ENCODE measurements at regions not wholly inside any gene's neighbourhood (a gene's known extent, or its start where the extent isn't known, plus 50 kb on each side); places are given as distances from the start of the nearest gene placed in this dataset.

GRCh38 chr15:62787401-62787800, 255.1 kb upstream of the TPM1 start:
- H2AFZ ChIP-seq (ENCODE audit: low read length), result no peak overlapping the region
- H3F3A ChIP-seq (ENCODE audit: insufficient read depth, low read length), result no peaks in the 10 kb centered on the region
- no peak overlapping the region for H3K4me2 ChIP-seq (ENCODE audit: low read depth, low read length)
- no peak overlapping the region for H3K27ac ChIP-seq (ENCODE audit: low read length)
- H3K9me2 ChIP-seq (replicated peaks; ENCODE audit: insufficient read depth, low read length), result no peaks in the 10 kb centered on the region
- H3K27me3 ChIP-seq (replicated peaks; ENCODE audit: insufficient read depth, low read length), result no peaks in the 10 kb centered on the region
- H3K4me3 ChIP-seq (ENCODE audit: low read length), result no peak overlapping the region
- TF ChIP-seq EZH2phosphoT487 (IDR thresholded peaks at IDR 0.05; ENCODE audit: low read length) (no peak), CTCF (IDR thresholded peaks at IDR 0.05; ENCODE audit: low read length) (no peak), EZH2 (optimal IDR thresholded peaks at IDR 0.05; ENCODE audit: low read depth, low read length) (no peak)
- no peak for DNase-seq
- no peaks in the 10 kb centered on the region for H3K9me3 ChIP-seq (replicated peaks; ENCODE audit: insufficient read depth, low read length)
- no peaks in the 10 kb centered on the region for H3K4me1 ChIP-seq (ENCODE audit: low read length)
- H4K20me1 ChIP-seq (ENCODE audit: insufficient read depth, low read length), result no peaks in the 10 kb centered on the region
- H3K79me2 ChIP-seq (ENCODE audit: low read length), result no peaks in the 10 kb centered on the region
- H3K9ac ChIP-seq (ENCODE audit: low read length), result no peak overlapping the region
- no peaks in the 10 kb centered on the region for H3K36me3 ChIP-seq (replicated peaks; ENCODE audit: insufficient read depth, low read length)

- no peak overlapping the region for H3K4me3 ChIP-seq (ENCODE audit: low read length)
- DNase-seq, result no peak
- H3K27me3 ChIP-seq (replicated peaks; ENCODE audit: insufficient read depth, low read length), result no peaks in the 10 kb centered on the region
- no peak overlapping the region for H3K27ac ChIP-seq (ENCODE audit: low read length)
- TF ChIP-seq EZH2phosphoT487 (IDR thresholded peaks at IDR 0.05; ENCODE audit: low read length) (no peak), EZH2 (optimal IDR thresholded peaks at IDR 0.05; ENCODE audit: low read depth, low read length) (no peak), CTCF (IDR thresholded peaks at IDR 0.05; ENCODE audit: low read length) (no peak)
- no peak overlapping the region for H2AFZ ChIP-seq (ENCODE audit: low read length)
- no peaks in the 10 kb centered on the region for H3F3A ChIP-seq (ENCODE audit: insufficient read depth, low read length)
- H3K79me2 ChIP-seq (ENCODE audit: low read length), result no peaks in the 10 kb centered on the region
- H4K20me1 ChIP-seq (ENCODE audit: insufficient read depth, low read length), result no peaks in the 10 kb centered on the region
- H3K9me2 ChIP-seq (replicated peaks; ENCODE audit: insufficient read depth, low read length), result no peaks in the 10 kb centered on the region
- no peak overlapping the region for H3K9ac ChIP-seq (ENCODE audit: low read length)
- no peaks in the 10 kb centered on the region for H3K9me3 ChIP-seq (replicated peaks; ENCODE audit: insufficient read depth, low read length)
- no peaks in the 10 kb centered on the region for H3K4me1 ChIP-seq (ENCODE audit: low read length)
- H3K36me3 ChIP-seq (replicated peaks; ENCODE audit: insufficient read depth, low read length), result no peaks in the 10 kb centered on the region
- H3K4me2 ChIP-seq (ENCODE audit: low read depth, low read length), result no peak overlapping the region
These were observed 254.3 kb upstream of the TPM1 start for GRCh38 chr15:62788224-62788623.

GRCh38 chr15:62790546-62790945, 252.0 kb upstream of the TPM1 start:
- no peak overlapping the region for H3K4me2 ChIP-seq (ENCODE audit: low read depth, low read length)

More at GRCh38 chr15:62790546-62790945, 252.0 kb upstream of the TPM1 start:
- H2AFZ ChIP-seq (ENCODE audit: low read length), result no peak overlapping the region
- no peak overlapping the region for H3K27ac ChIP-seq (ENCODE audit: low read length)
- no peaks in the 10 kb centered on the region for H3F3A ChIP-seq (ENCODE audit: insufficient read depth, low read length)
- no peak overlapping the region for H3K9ac ChIP-seq (ENCODE audit: low read length)
- H3K4me3 ChIP-seq (ENCODE audit: low read length), result no peak overlapping the region
- H3K9me2 ChIP-seq (replicated peaks; ENCODE audit: insufficient read depth, low read length), result no peaks in the 10 kb centered on the region
- DNase-seq, result no peak
- TF ChIP-seq CTCF (IDR thresholded peaks at IDR 0.05; ENCODE audit: low read length) (no peak), EZH2 (optimal IDR thresholded peaks at IDR 0.05; ENCODE audit: low read depth, low read length) (no peak), EZH2phosphoT487 (IDR thresholded peaks at IDR 0.05; ENCODE audit: low read length) (no peak)
- no peaks in the 10 kb centered on the region for H3K27me3 ChIP-seq (replicated peaks; ENCODE audit: insufficient read depth, low read length)
- H3K4me1 ChIP-seq (ENCODE audit: low read length), result no peaks in the 10 kb centered on the region
- no peaks in the 10 kb centered on the region for H3K79me2 ChIP-seq (ENCODE audit: low read length)
- H3K9me3 ChIP-seq (replicated peaks; ENCODE audit: insufficient read depth, low read length), result no peaks in the 10 kb centered on the region
- H4K20me1 ChIP-seq (ENCODE audit: insufficient read depth, low read length), result no peaks in the 10 kb centered on the region
- H3K36me3 ChIP-seq (replicated peaks; ENCODE audit: insufficient read depth, low read length), result no peaks in the 10 kb centered on the region

All from MM.1S (cell line).